Right lobe of liver (tissue), 4 donors: ENCODE measurements at regions not wholly inside any gene's neighbourhood (a gene's known extent, or its start where the extent isn't known, plus 50 kb on each side); places are given as distances from the start of the nearest gene placed in this dataset.

ENCODE experiments used
- POLR2A ChIP-seq: fragments of 450-650 bp; IDR thresholded peaks from one replicate; pipeline ENCODE4 v1.6.1; 2017; ENCODE audit warnings: antibody characterized with exemption, mild to moderate bottlenecking
- TF ChIP-seq, protein P1 (sequence below), 4 donors: fragments of 200-600 bp in 3 of 4; fragments of 450-650 bp in 1 of 4; IDR thresholded peaks; one replicate each; pipeline versions ENCODE4 v1.5.1 to v1.8.0; 2016 to 2022; ENCODE audit warnings: antibody characterized with exemption in 4 of 4, mild to moderate bottlenecking in 2 of 4
- donor health status: DM: no; HTN: no; CAD: no.
- donor health status: DM: no; HTN: no; CAD: no.
- donor health status: DM: no; HTN: yes; CAD: no.

DNA sequence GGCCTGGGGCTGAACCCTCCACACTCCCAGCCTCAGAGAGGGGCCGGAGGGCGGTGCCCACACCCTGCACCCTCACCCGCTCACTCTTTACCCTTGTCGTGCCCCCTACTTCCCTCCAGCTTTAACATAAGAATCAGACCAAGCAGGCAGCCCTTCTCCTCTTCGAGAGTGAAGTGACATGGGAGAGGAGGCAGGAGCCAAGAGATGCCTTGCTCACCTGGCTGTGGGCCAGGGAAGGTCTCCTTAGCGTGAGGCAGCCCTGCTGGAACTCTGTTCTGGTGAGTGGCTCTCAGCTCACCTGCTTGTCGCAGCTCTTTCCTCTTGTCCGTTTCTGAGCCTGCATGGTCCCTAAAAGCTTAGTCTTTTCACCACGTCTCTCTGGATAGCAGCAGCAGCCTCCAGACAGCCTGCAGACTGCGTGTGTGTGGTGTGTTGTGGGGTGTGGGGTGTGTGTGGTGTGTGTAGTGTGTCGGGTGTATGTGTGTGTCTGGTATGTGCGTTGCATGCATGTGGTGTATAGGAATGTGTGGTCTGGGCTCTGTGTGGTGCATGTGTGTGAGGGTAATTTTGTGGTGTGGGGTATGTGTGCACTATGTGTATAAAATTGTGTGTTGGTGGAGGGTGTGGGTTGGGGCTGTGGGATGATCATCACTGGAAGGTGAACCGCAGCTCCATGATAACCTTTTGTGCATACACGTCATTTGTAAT, 86.7 kb downstream of the CCDC185 start:
- TF ChIP-seq, protein P1, sequence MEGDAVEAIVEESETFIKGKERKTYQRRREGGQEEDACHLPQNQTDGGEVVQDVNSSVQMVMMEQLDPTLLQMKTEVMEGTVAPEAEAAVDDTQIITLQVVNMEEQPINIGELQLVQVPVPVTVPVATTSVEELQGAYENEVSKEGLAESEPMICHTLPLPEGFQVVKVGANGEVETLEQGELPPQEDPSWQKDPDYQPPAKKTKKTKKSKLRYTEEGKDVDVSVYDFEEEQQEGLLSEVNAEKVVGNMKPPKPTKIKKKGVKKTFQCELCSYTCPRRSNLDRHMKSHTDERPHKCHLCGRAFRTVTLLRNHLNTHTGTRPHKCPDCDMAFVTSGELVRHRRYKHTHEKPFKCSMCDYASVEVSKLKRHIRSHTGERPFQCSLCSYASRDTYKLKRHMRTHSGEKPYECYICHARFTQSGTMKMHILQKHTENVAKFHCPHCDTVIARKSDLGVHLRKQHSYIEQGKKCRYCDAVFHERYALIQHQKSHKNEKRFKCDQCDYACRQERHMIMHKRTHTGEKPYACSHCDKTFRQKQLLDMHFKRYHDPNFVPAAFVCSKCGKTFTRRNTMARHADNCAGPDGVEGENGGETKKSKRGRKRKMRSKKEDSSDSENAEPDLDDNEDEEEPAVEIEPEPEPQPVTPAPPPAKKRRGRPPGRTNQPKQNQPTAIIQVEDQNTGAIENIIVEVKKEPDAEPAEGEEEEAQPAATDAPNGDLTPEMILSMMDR (IDR thresholded peaks at IDR 0.05), result no peak
- TF ChIP-seq POLR2A, result no peak
